Prostate gland (tissue), 2 donors: ENCODE measurements at regions not wholly inside any gene's neighbourhood (a gene's known extent, or its start where the extent isn't known, plus 50 kb on each side); places are given as distances from the start of the nearest gene placed in this dataset.

ENCODE experiments used
- DNase-seq: peaks from one replicate; pipeline ENCODE4 v3.0.0-alpha.2; 2019; ENCODE audit warnings: low spot score
- H3K27ac ChIP-seq, 2 donors: fragments of 200-600 bp; sonication (generic); 2 replicates each; pipeline ENCODE4 v1.5.1; 2017 to 2019
- H3K27me3 ChIP-seq: fragments of 200-600 bp; sonication (generic); replicated peaks from 2 replicates; pipeline ENCODE4 v1.5.1; 2019; ENCODE audit not compliant: insufficient read depth
- H3K36me3 ChIP-seq, 2 donors: fragments of 200-600 bp; sonication (generic); 1 replicate in 1 of 2; 2 replicates in 1 of 2; pipeline versions ENCODE4 v1.5.1 to v1.8.1; 2017 to 2019
- H3K4me1 ChIP-seq: fragments of 200-600 bp; sonication (generic); replicated peaks from 2 replicates; pipeline ENCODE4 v1.5.1; 2019
- H3K4me3 ChIP-seq, 2 donors: fragments of 200-600 bp; sonication (generic); 2 replicates each; pipeline ENCODE4 v1.5.1; 2017 to 2019
- H3K9me3 ChIP-seq: fragments of 200-600 bp; sonication (generic); 2 replicates; pipeline ENCODE4 v1.5.1; 2017
- POLR2A ChIP-seq: fragments of 450-650 bp; IDR thresholded peaks from one replicate; pipeline ENCODE4 v1.6.1; 2016; ENCODE audit warnings: antibody characterized with exemption, mild to moderate bottlenecking
- POLR2AphosphoS5 ChIP-seq: sonication (generic); formaldehyde crosslinking; IDR thresholded peaks from one replicate; pipeline ENCODE4 v1.6.1; 2017; ENCODE audit warnings: antibody characterized with exemption
- WGBS: methylation state at CpG from one replicate; pipeline ENCODE4 v1.1.5; 2018; 5-methylcytosine and 5-hydroxymethylcytosine counted together
- intact Hi-C: fragments of 100-400 bp; cut with DNase I; formaldehyde crosslinking; loops from one replicate; pipeline ENCODE4 v1.14.2; 2022
- TF ChIP-seq, protein P1 (sequence below), 4 experiments: fragments of 200-600 bp in 2 of 4; fragments of 450-650 bp in 2 of 4; sonication (generic) in 2 of 4; IDR thresholded peaks; 1 replicate in 3 of 4; 2 replicates in 1 of 4; pipeline ENCODE4 v1.5.1; 2016 to 2019; ENCODE audit warnings: antibody characterized with exemption in 4 of 4, mild to moderate bottlenecking in 2 of 4, moderate library complexity in 2 of 4

DNA sequence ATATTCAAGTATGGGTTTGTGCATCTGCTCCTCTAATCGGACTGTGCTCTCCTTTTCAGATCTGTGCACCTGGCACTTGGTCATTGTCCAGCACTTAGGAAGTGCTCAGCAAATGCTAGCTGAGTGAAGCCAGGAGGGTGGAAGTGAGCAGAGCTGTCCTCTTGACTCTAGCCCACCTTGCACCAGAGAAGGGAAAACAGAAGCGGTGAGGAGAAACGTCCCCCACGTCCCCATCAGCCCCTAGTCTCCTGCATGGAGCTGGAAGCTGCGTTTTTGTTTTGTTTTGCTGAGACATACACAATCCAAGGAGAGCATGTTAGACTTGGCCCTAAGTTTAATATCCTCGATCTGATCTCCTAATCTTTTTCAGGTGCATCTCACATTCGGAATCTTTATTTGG is 73.6 kb downstream of the EN1 start:
- DNase-seq: no peak
- Histone ChIP-seq H3K27ac (no peak overlapping the region), H3K4me1 (no peaks in the 10 kb centered on the region), H3K36me3 (no peaks in the 10 kb centered on the region), H3K4me3 (no peak overlapping the region), H3K27me3 (no peaks in the 10 kb centered on the region), H3K9me3 (no peaks in the 10 kb centered on the region)
- intact Hi-C loops: no loop called here
- 27% methylated on average over 7 of the region's 7 CpGs for WGBS
- TF ChIP-seq POLR2A: no peak
- TF ChIP-seq, protein P1, sequence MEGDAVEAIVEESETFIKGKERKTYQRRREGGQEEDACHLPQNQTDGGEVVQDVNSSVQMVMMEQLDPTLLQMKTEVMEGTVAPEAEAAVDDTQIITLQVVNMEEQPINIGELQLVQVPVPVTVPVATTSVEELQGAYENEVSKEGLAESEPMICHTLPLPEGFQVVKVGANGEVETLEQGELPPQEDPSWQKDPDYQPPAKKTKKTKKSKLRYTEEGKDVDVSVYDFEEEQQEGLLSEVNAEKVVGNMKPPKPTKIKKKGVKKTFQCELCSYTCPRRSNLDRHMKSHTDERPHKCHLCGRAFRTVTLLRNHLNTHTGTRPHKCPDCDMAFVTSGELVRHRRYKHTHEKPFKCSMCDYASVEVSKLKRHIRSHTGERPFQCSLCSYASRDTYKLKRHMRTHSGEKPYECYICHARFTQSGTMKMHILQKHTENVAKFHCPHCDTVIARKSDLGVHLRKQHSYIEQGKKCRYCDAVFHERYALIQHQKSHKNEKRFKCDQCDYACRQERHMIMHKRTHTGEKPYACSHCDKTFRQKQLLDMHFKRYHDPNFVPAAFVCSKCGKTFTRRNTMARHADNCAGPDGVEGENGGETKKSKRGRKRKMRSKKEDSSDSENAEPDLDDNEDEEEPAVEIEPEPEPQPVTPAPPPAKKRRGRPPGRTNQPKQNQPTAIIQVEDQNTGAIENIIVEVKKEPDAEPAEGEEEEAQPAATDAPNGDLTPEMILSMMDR (IDR thresholded peaks at IDR 0.05): no peak
- no peak for TF ChIP-seq POLR2AphosphoS5

DNA sequence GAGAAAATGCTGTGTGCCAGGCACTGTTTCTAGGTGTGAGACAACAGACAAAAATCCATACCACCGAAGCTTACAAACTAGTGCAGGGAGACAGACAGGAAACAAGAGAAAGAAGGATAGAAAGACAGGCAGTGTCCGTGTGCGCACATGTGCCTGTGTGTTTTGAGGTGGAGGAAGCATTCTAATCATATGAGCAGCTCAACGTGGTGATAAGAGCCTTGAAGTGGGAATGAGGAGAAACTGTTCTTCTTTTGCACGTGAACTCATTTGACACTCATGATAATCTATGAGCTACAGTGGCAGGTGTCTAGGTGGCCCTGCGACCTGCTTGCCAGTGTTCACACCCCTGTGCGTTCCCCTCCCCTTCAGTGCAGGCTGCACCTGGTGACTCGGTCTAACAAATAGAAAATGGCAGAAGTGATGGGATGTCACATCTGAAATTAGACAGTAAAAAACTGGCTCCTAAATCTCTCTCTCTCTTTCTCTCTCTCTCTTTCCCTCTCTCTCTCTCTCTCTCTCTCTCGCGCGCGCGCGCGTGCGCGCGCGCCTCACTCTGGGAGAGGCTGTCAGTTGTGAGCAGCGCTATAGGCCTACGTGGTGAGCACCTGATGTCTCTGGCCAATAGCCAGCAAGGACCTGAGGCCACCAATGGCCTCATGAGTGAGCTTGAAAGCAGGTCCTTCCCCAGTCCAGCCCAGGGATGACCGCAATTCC is 74.8 kb downstream of the EN1 start:
- H3K36me3 ChIP-seq: no peaks in the 10 kb centered on the region
- intact Hi-C loops: no loop called here
- WGBS: 89% methylated on average over 22 of the region's 22 CpGs
- DNase-seq: no peak
- TF ChIP-seq, protein P1 (IDR thresholded peaks at IDR 0.05): no peak
- TF ChIP-seq POLR2A: no peak
- no peak for TF ChIP-seq POLR2AphosphoS5
- no peaks in the 10 kb centered on the region for H3K9me3 ChIP-seq
- no peaks in the 10 kb centered on the region for H3K27me3 ChIP-seq
- no peaks in the 10 kb centered on the region for H3K4me1 ChIP-seq
- no peak overlapping the region for H3K4me3 ChIP-seq
- H3K27ac ChIP-seq: no peak overlapping the region

DNA sequence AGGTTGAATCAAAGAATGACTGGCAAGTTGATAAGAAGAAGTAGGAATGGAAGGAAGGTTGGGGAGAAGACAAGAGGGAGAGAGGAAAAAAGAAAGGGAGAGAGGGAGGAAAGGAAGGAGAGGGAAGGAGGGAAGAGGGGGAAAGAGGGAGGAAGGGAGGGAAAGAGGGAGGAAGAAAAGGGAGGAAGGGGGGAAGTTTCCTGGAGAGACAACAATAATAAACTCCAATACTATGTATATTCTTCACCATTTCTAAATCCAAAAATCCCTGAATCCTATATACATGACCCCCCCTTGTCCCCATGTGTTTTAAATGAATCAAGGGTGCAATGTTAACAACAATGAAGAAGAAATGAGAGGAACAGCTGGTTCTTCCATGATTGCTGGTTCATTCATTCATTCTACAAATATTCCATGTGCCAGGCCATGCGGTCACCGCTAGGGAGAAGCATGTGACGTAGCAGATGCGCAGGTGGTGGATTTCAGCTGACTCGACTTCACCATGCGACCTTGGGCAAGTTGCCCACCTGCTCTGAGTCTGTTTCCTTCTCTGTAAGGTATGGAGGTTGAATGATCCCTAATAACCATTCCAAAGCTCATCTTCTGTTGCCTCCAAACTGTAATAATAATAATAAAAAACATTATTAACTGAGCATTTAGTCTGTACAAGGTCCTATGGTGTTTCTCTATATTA is 77.6 kb downstream of the EN1 start:
- Histone ChIP-seq H3K9me3 (no peaks in the 10 kb centered on the region), H3K27ac (no peak overlapping the region), H3K4me1 (no peaks in the 10 kb centered on the region), H3K36me3 (no peaks in the 10 kb centered on the region), H3K27me3 (no peaks in the 10 kb centered on the region), H3K4me3 (no peak overlapping the region)
- no peak for TF ChIP-seq POLR2AphosphoS5
- TF ChIP-seq, protein P1 (IDR thresholded peaks at IDR 0.05): no peak
- no peak for TF ChIP-seq POLR2A
- WGBS: 91% methylated on average over 6 of the region's 6 CpGs
- no peak for DNase-seq
- intact Hi-C loops: no loop called here

DNA sequence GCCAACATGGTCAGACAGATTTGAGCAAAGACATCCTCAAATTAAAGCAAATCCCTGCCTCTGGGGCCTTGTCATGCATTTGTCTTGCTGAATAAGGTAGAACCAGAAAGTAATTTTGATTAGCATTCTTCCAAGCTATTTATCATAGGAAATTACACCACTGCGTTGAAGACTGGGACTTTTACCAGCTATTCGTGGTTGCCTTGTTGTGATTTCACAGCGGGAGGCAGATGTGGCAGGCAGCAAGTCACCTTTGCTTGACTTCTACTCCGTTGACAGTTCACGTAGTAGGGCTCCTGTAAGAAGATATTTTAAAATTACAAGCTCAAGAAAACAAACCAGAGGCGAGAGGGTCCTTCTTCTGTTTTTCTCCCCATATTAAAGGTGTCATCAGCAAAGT is 80.6 kb downstream of the EN1 start:
- Histone ChIP-seq H3K27me3 (no peaks in the 10 kb centered on the region), H3K4me3 (no peak overlapping the region), H3K4me1 (no peaks in the 10 kb centered on the region), H3K27ac (no peak overlapping the region), H3K9me3 (no peaks in the 10 kb centered on the region), H3K36me3 (no peaks in the 10 kb centered on the region)
- DNase-seq: no peak
- TF ChIP-seq, protein P1 (IDR thresholded peaks at IDR 0.05): no peak
- TF ChIP-seq POLR2A: no peak
- no peak for TF ChIP-seq POLR2AphosphoS5
- intact Hi-C loops: no loop called here
- WGBS: 51% methylated on average over 6 of the region's 6 CpGs

DNA sequence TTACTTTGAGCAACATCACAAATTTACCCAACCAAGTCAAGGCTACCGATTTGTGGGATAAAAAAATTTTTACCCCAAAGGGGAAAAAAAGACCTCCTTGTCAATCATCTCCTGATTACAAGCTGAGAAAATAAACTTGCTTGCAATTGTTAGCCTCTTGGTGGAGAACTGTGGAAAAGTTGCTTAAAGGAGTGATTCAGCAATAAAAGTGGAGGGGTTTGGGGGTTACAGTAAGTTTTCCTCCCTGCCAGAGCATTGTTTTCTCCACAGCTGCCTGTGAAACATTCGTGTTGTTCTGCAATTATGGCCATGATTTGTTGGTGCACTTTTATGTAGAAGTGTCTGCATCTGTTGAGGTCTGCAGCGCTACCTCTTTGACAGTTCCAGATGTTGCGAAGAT is 82.6 kb downstream of the EN1 start:
- no peak for TF ChIP-seq POLR2A
- TF ChIP-seq POLR2AphosphoS5: no peak
- TF ChIP-seq, protein P1 (IDR thresholded peaks at IDR 0.05): no peak
- DNase-seq: no peak
- H3K36me3 ChIP-seq: no peaks in the 10 kb centered on the region
- H3K9me3 ChIP-seq: no peaks in the 10 kb centered on the region
- WGBS: 76% methylated on average over 4 of the region's 4 CpGs
- intact Hi-C loops: no loop called here
- no peak overlapping the region for H3K27ac ChIP-seq
- no peaks in the 10 kb centered on the region for H3K27me3 ChIP-seq
- no peaks in the 10 kb centered on the region for H3K4me1 ChIP-seq
- H3K4me3 ChIP-seq: no peak overlapping the region
